Loucy (cell line): ENCODE measurements at regions not wholly inside any gene's neighbourhood (a gene's known extent, or its start where the extent isn't known, plus 50 kb on each side); places are given as distances from the start of the nearest gene placed in this dataset.

Experiments used
- H2AFZ ChIP-seq: fragments of 200-600 bp; sonication (generic); 2 replicates; pipeline ENCODE4 v1.6.0; 2016; ENCODE audit warnings: antibody characterized with exemption, mild to moderate bottlenecking, low read length, moderate library complexity
- H3F3A ChIP-seq: fragments of 200-600 bp; 2 replicates; pipeline ENCODE4 v1.6.0; 2016; ENCODE audit warnings: antibody characterized with exemption, low read depth, mild to moderate bottlenecking
- H3K27me3 ChIP-seq: fragments of 200-600 bp; sonication (generic); 2 replicates; pipeline ENCODE4 v1.6.1; 2014; ENCODE audit warnings: low read length, mild to moderate bottlenecking; ENCODE audit not compliant: insufficient read depth, poor library complexity, severe bottlenecking
- H3K36me3 ChIP-seq: fragments of 200-600 bp; sonication (generic); 2 replicates; pipeline ENCODE4 v1.6.1; 2016; ENCODE audit warnings: low read length; ENCODE audit not compliant: insufficient read depth
- H3K4me1 ChIP-seq: fragments of 200-600 bp; sonication (generic); 2 replicates; pipeline ENCODE4 v1.5.1; 2014; ENCODE audit warnings: low read length, mild to moderate bottlenecking; ENCODE audit not compliant: insufficient read depth, poor library complexity, severe bottlenecking
- H3K4me2 ChIP-seq: fragments of 200-600 bp; sonication (generic); 2 replicates; pipeline ENCODE4 v1.6.0; 2014; ENCODE audit warnings: antibody characterized with exemption, low read length, low read depth, mild to moderate bottlenecking; ENCODE audit not compliant: poor library complexity, severe bottlenecking
- H3K4me3 ChIP-seq: fragments of 200-600 bp; sonication (generic); 2 replicates; pipeline ENCODE4 v1.5.1; 2014; ENCODE audit warnings: low read length, mild to moderate bottlenecking, mixed read lengths; ENCODE audit not compliant: poor library complexity, severe bottlenecking
- H3K79me2 ChIP-seq: fragments of 200-600 bp; sonication (generic); 2 replicates; pipeline ENCODE4 v1.6.1; 2014; ENCODE audit warnings: low read length; ENCODE audit not compliant: insufficient read depth
- H3K9ac ChIP-seq: fragments of 200-600 bp; sonication (generic); 2 replicates; pipeline ENCODE4 v1.6.0; 2014; ENCODE audit warnings: mild to moderate bottlenecking, low read depth, low read length, moderate library complexity; ENCODE audit not compliant: poor library complexity, severe bottlenecking
- H3K9me2 ChIP-seq: fragments of 200-600 bp; sonication (generic); replicated peaks from 2 replicates; pipeline ENCODE4 v1.6.1; 2016; ENCODE audit warnings: low read depth, low read length, mixed read lengths
- H3K9me3 ChIP-seq: fragments of 200-600 bp; sonication (generic); 2 replicates; pipeline ENCODE4 v1.6.1; 2014; ENCODE audit warnings: mild to moderate bottlenecking, antibody characterized with exemption, low read length, low read depth; ENCODE audit not compliant: insufficient read depth
- H4K20me1 ChIP-seq: fragments of 200-600 bp; sonication (generic); 2 replicates; pipeline ENCODE4 v1.6.0; 2014; ENCODE audit warnings: antibody characterized with exemption, low read length, mild to moderate bottlenecking; ENCODE audit not compliant: insufficient read depth, poor library complexity, severe bottlenecking
- EZH2phosphoT487 ChIP-seq: fragments of 200-600 bp; IDR thresholded peaks from 2 replicates; pipeline ENCODE4 v1.6.1; 2018; ENCODE audit warnings: antibody characterized with exemption, mild to moderate bottlenecking, moderate library complexity, borderline replicate concordance
- TF ChIP-seq, protein P1 (sequence below): fragments of 200-600 bp; sonication (generic); conservative IDR thresholded peaks from 2 replicates; pipeline ENCODE4 v1.5.1; 2014; ENCODE audit warnings: mild to moderate bottlenecking, antibody characterized with exemption, low read length

DNA sequence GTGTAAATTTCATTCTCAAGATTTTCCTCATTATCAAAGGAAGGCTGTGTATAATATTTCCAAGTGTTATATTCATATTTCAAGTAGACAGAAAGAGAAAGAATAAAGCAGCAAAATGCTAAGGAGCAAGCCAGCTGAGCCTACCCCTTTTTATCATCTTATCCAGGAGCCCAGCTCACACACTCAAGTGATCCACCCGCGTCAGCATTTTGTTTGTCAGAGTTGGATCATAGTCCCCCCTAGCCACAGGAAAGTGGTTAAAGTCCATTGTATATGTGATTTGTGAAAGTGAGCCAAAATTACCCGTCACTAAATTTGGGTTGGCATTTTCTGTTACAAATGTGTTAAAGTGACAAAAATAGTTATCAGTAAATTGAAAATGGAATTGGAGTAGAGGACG, 289.3 kb upstream of the CTSO start:
- H3K9me3 ChIP-seq, result no peaks in the 10 kb centered on the region
- no peak overlapping the region for H2AFZ ChIP-seq
- no peak overlapping the region for H3K4me3 ChIP-seq
- H3K79me2 ChIP-seq, result no peaks in the 10 kb centered on the region
- H3K4me1 ChIP-seq, result no peaks in the 10 kb centered on the region
- H3K4me2 ChIP-seq, result no peak overlapping the region
- no peak overlapping the region for H3K9ac ChIP-seq
- no peaks in the 10 kb centered on the region for H4K20me1 ChIP-seq
- H3K36me3 ChIP-seq, result no peaks in the 10 kb centered on the region
- H3K9me2 ChIP-seq, result no peaks in the 10 kb centered on the region
- H3K27me3 ChIP-seq, result no peaks in the 10 kb centered on the region
- H3F3A ChIP-seq, result no peaks in the 10 kb centered on the region
- TF ChIP-seq EZH2phosphoT487, result no peak
- TF ChIP-seq, protein P1, sequence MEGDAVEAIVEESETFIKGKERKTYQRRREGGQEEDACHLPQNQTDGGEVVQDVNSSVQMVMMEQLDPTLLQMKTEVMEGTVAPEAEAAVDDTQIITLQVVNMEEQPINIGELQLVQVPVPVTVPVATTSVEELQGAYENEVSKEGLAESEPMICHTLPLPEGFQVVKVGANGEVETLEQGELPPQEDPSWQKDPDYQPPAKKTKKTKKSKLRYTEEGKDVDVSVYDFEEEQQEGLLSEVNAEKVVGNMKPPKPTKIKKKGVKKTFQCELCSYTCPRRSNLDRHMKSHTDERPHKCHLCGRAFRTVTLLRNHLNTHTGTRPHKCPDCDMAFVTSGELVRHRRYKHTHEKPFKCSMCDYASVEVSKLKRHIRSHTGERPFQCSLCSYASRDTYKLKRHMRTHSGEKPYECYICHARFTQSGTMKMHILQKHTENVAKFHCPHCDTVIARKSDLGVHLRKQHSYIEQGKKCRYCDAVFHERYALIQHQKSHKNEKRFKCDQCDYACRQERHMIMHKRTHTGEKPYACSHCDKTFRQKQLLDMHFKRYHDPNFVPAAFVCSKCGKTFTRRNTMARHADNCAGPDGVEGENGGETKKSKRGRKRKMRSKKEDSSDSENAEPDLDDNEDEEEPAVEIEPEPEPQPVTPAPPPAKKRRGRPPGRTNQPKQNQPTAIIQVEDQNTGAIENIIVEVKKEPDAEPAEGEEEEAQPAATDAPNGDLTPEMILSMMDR, result no peak

- H3K9me3 ChIP-seq, result no peaks in the 10 kb centered on the region
- no peaks in the 10 kb centered on the region for H3K36me3 ChIP-seq
- TF ChIP-seq, protein P1, result no peak
- no peak for TF ChIP-seq EZH2phosphoT487
- no peaks in the 10 kb centered on the region for H4K20me1 ChIP-seq
- H2AFZ ChIP-seq, result no peak overlapping the region
- H3K4me2 ChIP-seq, result no peak overlapping the region
- H3K27me3 ChIP-seq, result no peaks in the 10 kb centered on the region
- no peak overlapping the region for H3K4me3 ChIP-seq
- H3K9me2 ChIP-seq, result no peaks in the 10 kb centered on the region
- no peaks in the 10 kb centered on the region for H3K79me2 ChIP-seq
- H3K9ac ChIP-seq, result no peak overlapping the region
- H3F3A ChIP-seq, result no peaks in the 10 kb centered on the region
- H3K4me1 ChIP-seq, result no peaks in the 10 kb centered on the region
Observed at GRCh38 chr4:156242390-156242789, 288.7 kb upstream of the CTSO start.

- Histone ChIP-seq H3K9me2 (no peaks in the 10 kb centered on the region), H3K36me3 (no peaks in the 10 kb centered on the region), H2AFZ (no peak overlapping the region), H3K4me3 (no peak overlapping the region), H3K9me3 (no peaks in the 10 kb centered on the region), H3K79me2 (no peaks in the 10 kb centered on the region), H3F3A (no peaks in the 10 kb centered on the region), H3K4me2 (no peak overlapping the region), H3K9ac (no peak overlapping the region), H3K27me3 (no peaks in the 10 kb centered on the region), H3K4me1 (no peaks in the 10 kb centered on the region), H4K20me1 (no peaks in the 10 kb centered on the region)
- TF ChIP-seq, protein P1, result no peak
- TF ChIP-seq EZH2phosphoT487, result no peak
Observed at GRCh38 chr4:156241896-156242295, 288.2 kb upstream of the CTSO start.
